Liver (tissue), 3 donors: ENCODE measurements at regions not wholly inside any gene's neighbourhood (a gene's known extent, or its start where the extent isn't known, plus 50 kb on each side); places are given as distances from the start of the nearest gene placed in this dataset.

Source experiments
- ATF3 ChIP-seq: IDR thresholded peaks from 2 replicates; pipeline ENCODE4 v1.6.1; 2016; ENCODE audit warnings: antibody characterized with exemption
- CTCF ChIP-seq: fragments of 150-350 bp; IDR thresholded peaks from 2 replicates; pipeline ENCODE4 v1.5.1; 2017; ENCODE audit warnings: improper control_type of control experiment, low read depth, low read length; ENCODE audit not compliant: missing input control
- EGR1 ChIP-seq, 2 donors: IDR thresholded peaks; 2 replicates each; pipeline ENCODE4 v1.6.1; 2016 to 2018; ENCODE audit warnings: antibody characterized with exemption in 2 of 2, low read depth in 2 of 2
- GABPA ChIP-seq, 2 donors: IDR thresholded peaks in 1 of 2; conservative IDR thresholded peaks in 1 of 2; 2 replicates each; pipeline ENCODE4 v1.6.1; 2016; ENCODE audit warnings: antibody characterized with exemption in 2 of 2, mild to moderate bottlenecking in 1 of 2, moderate library complexity in 1 of 2
- HNF4G ChIP-seq: IDR thresholded peaks from 2 replicates; pipeline ENCODE4 v1.6.1; 2016; ENCODE audit warnings: antibody characterized with exemption
- JUND ChIP-seq, 2 donors: IDR thresholded peaks; 2 replicates each; pipeline ENCODE4 v1.6.1; 2016; ENCODE audit warnings: antibody characterized with exemption in 2 of 2
- MAX ChIP-seq: IDR thresholded peaks from 2 replicates; pipeline ENCODE4 v1.6.1; 2016; ENCODE audit warnings: antibody characterized with exemption
- RAD21 ChIP-seq, 2 donors: IDR thresholded peaks; 2 replicates each; pipeline ENCODE4 v1.6.1; 2016; ENCODE audit warnings: antibody characterized with exemption in 2 of 2, mild to moderate bottlenecking in 2 of 2
- REST ChIP-seq: IDR thresholded peaks from 2 replicates; pipeline ENCODE4 v1.6.1; 2016; ENCODE audit warnings: antibody characterized with exemption, mild to moderate bottlenecking
- RXRA ChIP-seq, 2 donors: IDR thresholded peaks; 2 replicates each; pipeline ENCODE4 v1.6.1; 2017 to 2018; ENCODE audit warnings: antibody characterized with exemption in 2 of 2, mild to moderate bottlenecking in 1 of 2
- SP1 ChIP-seq: IDR thresholded peaks from 2 replicates; pipeline ENCODE4 v1.6.1; 2018; ENCODE audit warnings: antibody characterized with exemption, mild to moderate bottlenecking
- TAF1 ChIP-seq: conservative IDR thresholded peaks from 2 replicates; pipeline ENCODE4 v1.6.1; 2016; ENCODE audit warnings: antibody characterized with exemption, mild to moderate bottlenecking
- YY1 ChIP-seq: IDR thresholded peaks from 2 replicates; pipeline ENCODE4 v1.6.1; 2016; ENCODE audit warnings: antibody characterized with exemption, mild to moderate bottlenecking
- donor health status: healthy.
- donor health status: healthy.

DNA sequence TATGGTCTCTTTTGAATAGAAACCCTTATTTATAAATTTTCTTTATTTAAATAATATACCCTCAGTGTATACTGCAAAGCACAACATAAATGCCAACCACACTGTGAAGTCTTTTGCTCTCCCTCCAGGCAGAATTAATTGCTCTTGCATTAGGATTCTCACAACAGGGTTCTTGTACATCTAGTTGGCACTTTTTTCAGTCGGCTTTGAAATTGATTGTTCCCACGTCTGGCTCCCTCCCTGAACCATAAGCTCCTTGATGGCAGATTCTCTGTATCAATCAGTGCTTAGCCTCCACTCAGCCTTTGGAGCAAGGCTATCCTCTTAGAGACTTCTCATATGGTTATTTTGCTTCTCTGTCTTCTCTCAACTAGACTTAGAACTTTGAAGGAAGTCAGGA lies 288.0 kb upstream of the POU3F2 start:
- TF ChIP-seq RAD21 (IDR thresholded peaks at IDR 0.05) (no peak), CTCF (no peak), SP1 (no peak), RXRA (IDR thresholded peaks at IDR 0.05) (no peak), EGR1 (IDR thresholded peaks at IDR 0.05; ENCODE audit: low read depth in 2 of 2) (no peak), REST (no peak), ATF3 (no peak), MAX (no peak), TAF1 (no peak), JUND (IDR thresholded peaks at IDR 0.05) (no peak), GABPA (IDR thresholded peaks at IDR 0.05 in 1 of 2, conservative IDR thresholded peaks at IDR 0.05 in 1 of 2) (no peak), YY1 (no peak), HNF4G (no peak)
